DND-41 (cell line): ENCODE measurements at regions not wholly inside any gene's neighbourhood (a gene's known extent, or its start where the extent isn't known, plus 50 kb on each side); places are given as distances from the start of the nearest gene placed in this dataset.

Experiments
- ATAC-seq: fragments of 200-7000 bp; cut with Tn5 transposase; 3 replicates; pipeline ENCODE4 v1.9.1; 2021; ENCODE audit warnings: low read depth; ENCODE audit not compliant: insufficient read depth
- DNase-seq: peaks from one replicate; pipeline ENCODE4 v3.0.0-alpha.2; 2020
- H2AFZ ChIP-seq: 2 replicates; pipeline ENCODE4 v1.6.0; 2012; ENCODE audit warnings: low read depth, low read length
- H3K27ac ChIP-seq: 2 replicates; pipeline ENCODE4 v1.5.1; 2012; ENCODE audit warnings: low read length, inconsistent platforms
- H3K27me3 ChIP-seq: fragments of 200-600 bp; sonication (generic); 2 replicates; pipeline ENCODE4 v1.6.0; 2012; ENCODE audit warnings: low read length, mild to moderate bottlenecking, inconsistent platforms; ENCODE audit not compliant: insufficient read depth, poor library complexity
- H3K36me3 ChIP-seq: 2 replicates; pipeline ENCODE4 v1.5.1; 2012; ENCODE audit warnings: low read length, inconsistent platforms; ENCODE audit not compliant: insufficient read depth
- H3K4me1 ChIP-seq: 2 replicates; pipeline ENCODE4 v1.5.1; 2012; ENCODE audit warnings: mild to moderate bottlenecking, low read length; ENCODE audit not compliant: insufficient read depth
- H3K4me2 ChIP-seq: 2 replicates; pipeline ENCODE4 v1.6.0; 2012; ENCODE audit warnings: mild to moderate bottlenecking, moderate library complexity, low read length, inconsistent platforms; ENCODE audit not compliant: insufficient read depth
- H3K4me3 ChIP-seq, 2 experiments: fragments of 200-600 bp in 1 of 2; shearing (Covaris generic) in 1 of 2; 2 replicates each; pipeline ENCODE4 v1.5.1; 2012 to 2016; ENCODE audit warnings: inconsistent platforms in 2 of 2, low read length in 2 of 2, mild to moderate bottlenecking in 2 of 2, low read depth in 1 of 2, moderate library complexity in 1 of 2
- H3K79me2 ChIP-seq: 2 replicates; pipeline ENCODE4 v1.6.0; 2012; ENCODE audit warnings: low read length, inconsistent platforms; ENCODE audit not compliant: insufficient read depth
- H3K9ac ChIP-seq: 2 replicates; pipeline ENCODE4 v1.6.0; 2012; ENCODE audit warnings: low read depth, mild to moderate bottlenecking, inconsistent platforms, low read length, moderate library complexity
- H3K9me3 ChIP-seq: 2 replicates; pipeline ENCODE4 v1.5.1; 2012; ENCODE audit warnings: low read length, moderate library complexity, mild to moderate bottlenecking, inconsistent platforms; ENCODE audit not compliant: insufficient read depth, severe bottlenecking
- H4K20me1 ChIP-seq: 2 replicates; pipeline ENCODE4 v1.6.0; 2012; ENCODE audit warnings: low read length; ENCODE audit not compliant: insufficient read depth
- CTCF ChIP-seq: IDR thresholded peaks from 2 replicates; pipeline ENCODE4 v1.5.1; 2012; ENCODE audit warnings: borderline replicate concordance, low read length, moderate library complexity, mild to moderate bottlenecking; ENCODE audit not compliant: poor library complexity, severe bottlenecking; ENCODE audit errors: extremely low read depth
- EZH2 ChIP-seq: IDR thresholded peaks from 3 replicates; pipeline ENCODE4 v1.6.1; 2012; ENCODE audit warnings: borderline replicate concordance, low read depth, mild to moderate bottlenecking, moderate library complexity, low read length, inconsistent platforms; ENCODE audit not compliant: severe bottlenecking

- Histone ChIP-seq H3K9ac (no peak overlapping the region), H3K36me3 (no peaks in the 10 kb centered on the region), H4K20me1 (no peaks in the 10 kb centered on the region), H3K4me3 (no peak overlapping the region), H2AFZ (no peak overlapping the region), H3K27me3 (no peaks in the 10 kb centered on the region), H3K27ac (no peak overlapping the region), H3K9me3 (no peaks in the 10 kb centered on the region), H3K4me1 (no peaks in the 10 kb centered on the region), H3K4me2 (no peak overlapping the region), H3K79me2 (no peaks in the 10 kb centered on the region)
- TF ChIP-seq CTCF, result no peak
- TF ChIP-seq EZH2, result no peak
- no peak for ATAC-seq
- DNase-seq, result no peak
These were observed 188.5 kb upstream of the CELF4 start for GRCh38 chr18:37754141-37754540.

GRCh38 chr18:37742436-37742835 is 176.8 kb upstream of the CELF4 start:
- H2AFZ ChIP-seq, result no peak overlapping the region
- H3K9ac ChIP-seq, result no peak overlapping the region
- H3K36me3 ChIP-seq, result no peaks in the 10 kb centered on the region
- no peaks in the 10 kb centered on the region for H3K4me1 ChIP-seq
- H3K27ac ChIP-seq, result no peak overlapping the region
- no peaks in the 10 kb centered on the region for H3K27me3 ChIP-seq
- no peak overlapping the region for H3K4me2 ChIP-seq
- no peaks in the 10 kb centered on the region for H3K79me2 ChIP-seq
- H3K9me3 ChIP-seq, result no peaks in the 10 kb centered on the region
- no peak overlapping the region for H3K4me3 ChIP-seq
- no peak for DNase-seq
- no peak for ATAC-seq
- TF ChIP-seq EZH2, result no peak
- no peak for TF ChIP-seq CTCF
- no peaks in the 10 kb centered on the region for H4K20me1 ChIP-seq

GRCh38 chr18:37741032-37741623 is 175.5 kb upstream of the CELF4 start:
- Histone ChIP-seq H3K9ac (no peak overlapping the region), H4K20me1 (no peaks in the 10 kb centered on the region), H3K4me2 (no peak overlapping the region), H3K9me3 (no peaks in the 10 kb centered on the region), H3K4me3 (no peak overlapping the region), H2AFZ (no peak overlapping the region), H3K27ac (no peak overlapping the region), H3K4me1 (no peaks in the 10 kb centered on the region), H3K36me3 (no peaks in the 10 kb centered on the region), H3K79me2 (no peaks in the 10 kb centered on the region), H3K27me3 (no peaks in the 10 kb centered on the region)
- no peak for TF ChIP-seq CTCF
- TF ChIP-seq EZH2, result no peak
- DNase-seq (no peak), ATAC-seq (no peak)

GRCh38 chr18:37734406-37734805 is 168.8 kb upstream of the CELF4 start:
- Histone ChIP-seq H3K9me3 (no peaks in the 10 kb centered on the region), H2AFZ (no peak overlapping the region), H3K9ac (no peak overlapping the region), H3K4me1 (no peaks in the 10 kb centered on the region), H3K4me2 (no peak overlapping the region), H3K4me3 (no peak overlapping the region), H3K79me2 (no peaks in the 10 kb centered on the region), H3K36me3 (no peaks in the 10 kb centered on the region), H4K20me1 (no peaks in the 10 kb centered on the region), H3K27me3 (no peaks in the 10 kb centered on the region), H3K27ac (no peak overlapping the region)
- DNase-seq (no peak), ATAC-seq (no peak)
- TF ChIP-seq EZH2, result no peak
- TF ChIP-seq CTCF, result no peak
